ENCODE measurements at regions not wholly inside any gene's neighbourhood (a gene's known extent, or its start where the extent isn't known, plus 50 kb on each side); places are given as distances from the start of the nearest gene placed in this dataset.

GRCh38 chr16:62974424-62974823, 938.2 kb upstream of the CDH8 start:
- TF ChIP-seq, protein P1, sequence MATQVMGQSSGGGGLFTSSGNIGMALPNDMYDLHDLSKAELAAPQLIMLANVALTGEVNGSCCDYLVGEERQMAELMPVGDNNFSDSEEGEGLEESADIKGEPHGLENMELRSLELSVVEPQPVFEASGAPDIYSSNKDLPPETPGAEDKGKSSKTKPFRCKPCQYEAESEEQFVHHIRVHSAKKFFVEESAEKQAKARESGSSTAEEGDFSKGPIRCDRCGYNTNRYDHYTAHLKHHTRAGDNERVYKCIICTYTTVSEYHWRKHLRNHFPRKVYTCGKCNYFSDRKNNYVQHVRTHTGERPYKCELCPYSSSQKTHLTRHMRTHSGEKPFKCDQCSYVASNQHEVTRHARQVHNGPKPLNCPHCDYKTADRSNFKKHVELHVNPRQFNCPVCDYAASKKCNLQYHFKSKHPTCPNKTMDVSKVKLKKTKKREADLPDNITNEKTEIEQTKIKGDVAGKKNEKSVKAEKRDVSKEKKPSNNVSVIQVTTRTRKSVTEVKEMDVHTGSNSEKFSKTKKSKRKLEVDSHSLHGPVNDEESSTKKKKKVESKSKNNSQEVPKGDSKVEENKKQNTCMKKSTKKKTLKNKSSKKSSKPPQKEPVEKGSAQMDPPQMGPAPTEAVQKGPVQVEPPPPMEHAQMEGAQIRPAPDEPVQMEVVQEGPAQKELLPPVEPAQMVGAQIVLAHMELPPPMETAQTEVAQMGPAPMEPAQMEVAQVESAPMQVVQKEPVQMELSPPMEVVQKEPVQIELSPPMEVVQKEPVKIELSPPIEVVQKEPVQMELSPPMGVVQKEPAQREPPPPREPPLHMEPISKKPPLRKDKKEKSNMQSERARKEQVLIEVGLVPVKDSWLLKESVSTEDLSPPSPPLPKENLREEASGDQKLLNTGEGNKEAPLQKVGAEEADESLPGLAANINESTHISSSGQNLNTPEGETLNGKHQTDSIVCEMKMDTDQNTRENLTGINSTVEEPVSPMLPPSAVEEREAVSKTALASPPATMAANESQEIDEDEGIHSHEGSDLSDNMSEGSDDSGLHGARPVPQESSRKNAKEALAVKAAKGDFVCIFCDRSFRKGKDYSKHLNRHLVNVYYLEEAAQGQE (IDR thresholded peaks at IDR 0.05; ENCODE audit: insufficient read depth in 1 of 2, low read depth in 2 of 2, low read length in 1 of 2), result no peak
- no peak for TF ChIP-seq POLR2AphosphoS5 (IDR thresholded peaks at IDR 0.05; ENCODE audit: low read depth, low read length)
- TF ChIP-seq, protein P2, sequence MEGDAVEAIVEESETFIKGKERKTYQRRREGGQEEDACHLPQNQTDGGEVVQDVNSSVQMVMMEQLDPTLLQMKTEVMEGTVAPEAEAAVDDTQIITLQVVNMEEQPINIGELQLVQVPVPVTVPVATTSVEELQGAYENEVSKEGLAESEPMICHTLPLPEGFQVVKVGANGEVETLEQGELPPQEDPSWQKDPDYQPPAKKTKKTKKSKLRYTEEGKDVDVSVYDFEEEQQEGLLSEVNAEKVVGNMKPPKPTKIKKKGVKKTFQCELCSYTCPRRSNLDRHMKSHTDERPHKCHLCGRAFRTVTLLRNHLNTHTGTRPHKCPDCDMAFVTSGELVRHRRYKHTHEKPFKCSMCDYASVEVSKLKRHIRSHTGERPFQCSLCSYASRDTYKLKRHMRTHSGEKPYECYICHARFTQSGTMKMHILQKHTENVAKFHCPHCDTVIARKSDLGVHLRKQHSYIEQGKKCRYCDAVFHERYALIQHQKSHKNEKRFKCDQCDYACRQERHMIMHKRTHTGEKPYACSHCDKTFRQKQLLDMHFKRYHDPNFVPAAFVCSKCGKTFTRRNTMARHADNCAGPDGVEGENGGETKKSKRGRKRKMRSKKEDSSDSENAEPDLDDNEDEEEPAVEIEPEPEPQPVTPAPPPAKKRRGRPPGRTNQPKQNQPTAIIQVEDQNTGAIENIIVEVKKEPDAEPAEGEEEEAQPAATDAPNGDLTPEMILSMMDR (IDR thresholded peaks at IDR 0.05), result no peak
- no peak for TF ChIP-seq SIN3A (IDR thresholded peaks at IDR 0.05; ENCODE audit: borderline replicate concordance, insufficient read depth, low read depth, low read length)
- no peak for TF ChIP-seq TCF7L2 (IDR thresholded peaks at IDR 0.05; ENCODE audit: low read depth, low read length)
